ENCODE measurements at regions not wholly inside any gene's neighbourhood (a gene's known extent, or its start where the extent isn't known, plus 50 kb on each side); places are given as distances from the start of the nearest gene placed in this dataset.
"Not testable (repeated sequence)": the region's sequence is repeated elsewhere in the genome, so short reads cannot be mapped to it uniquely, and the experiment has no call there.

DNA sequence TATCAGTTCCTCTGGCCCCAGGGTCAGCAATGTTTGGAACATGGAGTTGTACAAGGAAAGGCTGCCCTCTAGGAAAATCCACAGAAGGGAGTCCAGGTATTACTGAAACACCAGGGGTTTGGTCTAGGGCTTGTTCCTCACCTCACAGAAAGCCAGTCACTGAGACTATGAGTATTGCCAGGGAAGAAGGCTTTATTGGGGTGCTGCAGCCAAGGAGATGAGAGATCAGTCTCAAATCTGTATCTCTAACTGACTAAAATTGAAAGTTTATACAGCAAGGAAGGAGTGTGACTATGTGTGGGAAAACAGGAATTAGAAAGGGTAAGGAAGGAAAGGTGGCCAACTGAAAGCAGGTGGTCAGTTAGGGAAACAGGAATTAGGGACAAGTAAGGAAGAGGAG, 172.3 kb downstream of the LYPLAL1 start:
- no peak for DNase-seq

DNA sequence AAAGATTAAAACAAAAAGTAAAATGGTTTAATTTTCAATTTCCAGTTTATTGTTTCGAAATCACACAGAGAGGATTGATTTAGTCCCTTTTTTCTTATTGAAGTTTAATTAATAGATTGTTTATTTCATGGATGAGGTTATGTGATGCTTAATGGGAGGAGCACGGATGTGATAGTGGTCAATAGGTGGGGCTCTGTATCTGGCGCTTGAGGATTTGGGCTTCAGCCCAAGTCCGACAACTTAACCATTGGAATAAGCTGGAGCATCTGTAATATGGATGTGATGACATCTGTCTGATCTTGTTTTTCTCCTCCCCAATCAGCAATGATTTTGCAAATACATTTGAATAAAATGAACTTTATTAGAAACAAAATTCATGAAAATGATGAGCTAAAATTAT, 169.2 kb downstream of the LYPLAL1 start:
- no peak for DNase-seq

DNA sequence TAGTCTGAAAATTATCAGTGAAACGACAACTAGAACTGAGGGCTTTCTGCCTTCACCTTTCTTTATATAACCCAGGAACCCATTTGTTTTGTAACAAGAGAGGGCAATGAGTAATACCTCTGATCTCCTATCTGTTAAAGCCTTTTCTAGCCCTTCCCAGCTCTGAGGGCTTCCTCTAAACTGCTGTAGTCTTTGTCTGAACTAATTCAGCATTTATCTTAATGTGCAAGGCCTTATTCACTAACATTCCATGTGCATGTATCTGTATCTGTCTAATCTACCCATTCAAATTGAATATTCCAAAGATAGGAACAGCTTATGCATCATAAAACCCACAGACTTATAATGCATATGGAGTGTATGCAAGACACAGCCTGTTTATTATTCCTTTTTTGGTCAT, 167.1 kb downstream of the LYPLAL1 start:
- no peak for DNase-seq

DNA sequence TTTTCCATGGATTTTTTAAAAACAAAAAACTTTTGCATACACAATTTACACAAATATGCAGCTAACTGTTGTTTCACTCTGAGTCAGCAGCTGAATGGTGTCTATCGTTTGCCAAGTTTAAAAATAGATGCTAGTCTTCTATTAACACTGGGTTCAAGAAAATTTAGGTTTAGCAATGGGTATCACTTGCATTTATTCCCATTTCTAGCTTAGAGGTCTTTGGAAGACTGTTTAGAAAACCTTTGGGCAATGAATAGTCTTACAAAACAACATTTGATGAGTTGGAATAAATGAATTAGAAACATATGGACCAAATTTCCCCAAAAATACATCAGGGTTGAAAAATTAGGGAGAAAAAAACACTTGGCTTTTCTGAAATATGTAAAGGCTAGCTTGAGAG, 165.8 kb downstream of the LYPLAL1 start:
- no peak for DNase-seq

DNA sequence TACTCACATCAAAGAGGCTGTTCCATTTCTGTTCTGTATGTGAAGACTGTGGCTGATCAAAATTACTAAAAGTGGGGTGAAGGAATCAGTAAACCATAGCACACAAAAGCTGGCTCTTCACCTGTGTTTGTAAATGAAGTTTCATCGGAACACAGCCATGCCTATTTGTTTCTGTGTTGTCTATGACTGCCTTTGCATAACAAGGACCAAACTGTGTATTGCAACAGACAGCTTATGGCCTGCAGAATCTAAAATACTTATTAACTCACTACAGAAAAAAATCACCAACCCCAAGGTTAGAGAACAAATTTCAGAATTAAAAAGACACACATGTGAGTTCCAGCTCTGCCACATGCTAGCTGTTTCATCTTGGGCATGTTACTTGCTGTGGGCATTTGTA, 163.9 kb downstream of the LYPLAL1 start:
- DNase-seq, result no peak

DNA sequence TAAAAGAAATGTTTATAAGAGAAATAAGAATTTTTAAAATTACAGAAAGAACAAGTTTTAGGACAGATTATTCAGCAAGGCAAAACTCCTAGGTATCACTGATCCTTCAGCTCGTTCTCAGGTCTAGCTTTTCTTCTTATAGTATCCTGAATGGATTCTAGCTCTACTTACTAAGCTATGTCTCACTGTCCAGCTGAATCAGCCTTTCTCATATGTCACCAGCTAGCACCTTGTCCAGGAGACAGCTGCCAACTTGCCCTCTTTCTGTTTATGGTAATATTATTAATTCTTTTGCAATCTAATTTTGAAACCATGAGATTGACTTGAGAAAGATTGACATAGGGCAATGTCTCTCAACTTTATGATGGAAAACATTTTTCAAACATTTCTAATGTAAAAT, 159.9 kb downstream of the LYPLAL1 start:
- no peak for DNase-seq

DNA sequence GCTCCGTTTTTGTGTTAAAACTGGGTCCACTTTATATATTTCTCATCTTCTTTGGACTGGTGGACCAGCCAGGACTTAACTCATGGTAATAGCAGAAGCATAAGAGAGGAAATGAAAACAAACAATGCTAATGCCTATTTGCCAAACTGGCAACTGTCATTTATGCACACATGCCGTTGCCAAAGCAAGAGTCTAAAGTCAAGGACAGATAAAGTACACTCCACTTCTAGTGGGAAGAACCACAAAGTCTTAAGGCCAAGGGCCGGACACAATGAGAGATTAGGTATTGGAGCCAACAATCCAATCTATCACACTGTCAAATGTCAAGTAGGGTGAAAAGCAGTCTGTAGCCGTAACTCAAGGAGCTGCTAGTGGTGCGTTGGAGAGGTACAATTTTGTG, 157.7 kb downstream of the LYPLAL1 start:
- DNase-seq, result no peak

DNA sequence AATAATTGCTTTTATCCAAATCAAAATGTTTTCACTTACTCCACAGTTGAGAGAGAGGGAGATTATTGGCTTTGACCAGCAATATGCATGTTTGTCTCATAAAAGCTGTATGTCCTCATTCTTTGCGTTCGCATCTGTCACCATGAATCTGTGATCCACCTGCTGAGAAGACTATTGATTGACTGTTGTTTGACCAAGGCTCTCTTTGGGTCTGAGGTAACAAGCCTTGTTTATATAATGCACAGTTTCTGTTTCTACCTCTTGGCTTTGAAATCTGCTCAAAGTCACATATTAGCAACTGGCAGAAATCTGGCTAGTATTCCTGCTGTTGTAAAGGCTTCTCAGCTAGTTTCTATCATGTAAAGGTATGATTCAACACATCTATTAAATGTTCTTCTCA, 157.0 kb downstream of the LYPLAL1 start:
- no peak for DNase-seq

DNA sequence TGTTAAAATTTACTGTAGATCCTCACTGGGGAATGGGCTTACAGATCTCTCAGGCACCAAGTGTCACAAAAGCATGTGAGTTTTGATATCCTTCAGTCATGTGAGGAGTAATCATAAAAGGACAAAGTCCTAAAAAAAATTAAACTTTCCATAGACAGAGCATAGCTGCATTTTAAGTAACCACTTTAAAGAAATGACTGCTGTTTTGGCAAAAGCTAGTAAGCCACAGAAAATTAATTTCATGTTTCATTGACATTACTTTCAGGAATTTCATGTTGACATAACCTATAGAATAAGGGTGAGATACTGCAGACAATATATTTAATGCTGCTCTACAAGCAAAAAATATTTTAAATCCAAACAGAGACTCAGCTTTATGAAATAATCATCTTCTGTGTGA, 156.3 kb downstream of the LYPLAL1 start:
- DNase-seq, result no peak

DNA sequence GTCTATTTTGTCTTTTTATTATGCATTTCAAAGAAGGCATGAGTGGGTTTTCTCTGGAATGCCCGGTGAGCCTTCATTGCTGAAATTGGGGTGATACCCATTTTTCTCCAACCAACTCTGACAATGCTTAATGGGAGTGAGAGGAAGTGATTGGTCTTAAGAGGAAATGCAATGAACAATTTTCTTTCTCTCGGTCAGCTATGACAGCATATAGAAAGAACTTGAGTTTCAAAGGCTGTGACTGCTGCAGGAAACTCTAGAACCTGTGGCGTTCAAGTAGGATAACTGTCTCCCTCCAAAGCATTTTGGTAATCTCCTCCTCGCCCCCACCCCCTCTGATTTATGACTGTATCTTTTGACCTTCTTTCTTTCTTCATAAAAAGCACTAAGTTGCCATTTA, 155.9 kb downstream of the LYPLAL1 start:
- no peak for DNase-seq

DNA sequence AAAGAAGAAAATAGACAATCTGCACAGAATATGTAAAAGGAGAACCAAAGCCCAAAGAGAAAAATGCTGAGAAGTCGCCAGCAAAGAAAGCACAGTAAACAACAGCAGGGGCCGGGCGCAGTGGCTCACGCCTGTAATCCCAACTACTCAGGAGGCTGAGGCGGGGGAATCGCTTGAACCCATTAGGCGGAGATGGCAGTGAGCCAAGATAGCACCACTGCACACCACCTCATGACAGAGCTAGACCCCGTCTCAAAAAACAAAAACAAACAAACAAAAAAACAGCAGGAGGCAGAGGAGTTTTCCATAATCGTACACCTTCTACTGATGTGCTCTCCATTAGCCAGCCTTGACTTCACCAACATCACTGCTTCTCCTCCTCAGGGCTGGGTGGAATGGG, 153.2 kb downstream of the LYPLAL1 start:
- DNase-seq, result no peak

DNA sequence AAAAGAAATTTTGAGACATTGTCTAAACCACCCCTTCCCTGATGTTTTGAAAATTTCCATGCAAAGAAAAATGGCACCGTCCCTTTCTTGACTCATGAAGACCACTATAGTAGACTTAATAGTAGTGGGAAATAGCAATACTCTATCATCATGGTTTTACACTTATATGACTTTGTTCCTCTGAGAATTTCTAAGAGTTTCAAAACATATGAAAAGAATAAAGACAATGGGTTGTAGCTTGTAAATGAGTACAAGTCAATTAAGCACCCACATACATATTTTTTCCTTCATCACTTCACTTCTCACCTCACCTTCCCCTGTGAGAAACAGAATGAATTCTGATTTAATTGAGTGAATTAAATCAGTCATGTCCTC, 151.7 kb downstream of the LYPLAL1 start:
- no peak for DNase-seq

DNA sequence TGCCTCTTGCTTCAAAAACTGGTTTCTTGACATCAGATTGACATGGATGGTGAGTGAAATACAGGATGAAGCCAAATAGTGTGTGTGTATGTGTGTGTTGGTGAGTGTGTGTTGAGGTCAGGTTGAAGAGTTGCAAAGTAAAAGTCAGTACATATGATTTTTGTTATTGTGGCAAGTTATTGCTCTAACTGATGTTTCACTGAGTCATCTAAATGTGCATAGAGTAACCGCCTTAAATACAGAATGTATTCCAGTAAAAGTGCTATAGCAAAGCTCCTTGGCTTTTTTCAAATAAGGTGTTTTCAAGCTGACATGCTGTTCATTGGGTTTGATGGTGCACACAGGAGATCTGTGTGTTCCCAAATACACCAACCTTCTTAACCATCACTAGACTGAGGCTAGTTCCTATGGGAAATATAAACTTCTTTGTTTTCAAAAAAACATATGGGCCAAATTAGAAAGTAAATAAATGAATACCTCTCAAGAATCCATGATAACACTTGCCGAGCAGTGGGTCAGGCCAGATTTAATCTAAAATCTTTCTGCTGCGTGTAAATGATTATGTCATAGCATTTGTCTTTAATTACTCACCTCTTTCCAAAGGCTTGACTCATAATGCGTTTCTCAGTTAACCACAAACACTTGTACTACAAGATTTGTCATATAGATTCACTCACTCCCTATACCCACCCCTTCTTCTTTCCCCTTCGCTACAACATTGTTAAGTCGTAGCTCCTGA, 151.1 kb downstream of the LYPLAL1 start:
- DNase-seq, result no peak

DNA sequence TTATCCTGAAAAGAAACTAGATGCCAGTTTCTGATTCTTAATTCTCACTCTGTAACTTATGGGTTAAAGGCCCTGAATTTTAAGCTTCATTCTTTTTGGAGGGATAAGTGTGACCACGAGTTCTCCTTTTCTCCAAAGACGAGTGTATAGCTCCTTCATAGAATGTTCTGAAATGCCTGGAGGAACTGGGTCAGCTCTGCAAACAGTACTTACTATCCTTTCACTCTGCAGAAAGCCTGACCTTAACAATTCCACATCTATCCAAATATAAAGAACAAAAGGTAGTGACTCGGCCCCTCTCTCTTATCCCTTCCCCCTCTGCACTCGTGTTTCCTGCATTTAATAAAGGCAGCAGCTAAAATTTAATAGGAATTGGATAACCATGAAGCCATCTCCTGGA, 150.5 kb downstream of the LYPLAL1 start:
- no peak for DNase-seq

DNA sequence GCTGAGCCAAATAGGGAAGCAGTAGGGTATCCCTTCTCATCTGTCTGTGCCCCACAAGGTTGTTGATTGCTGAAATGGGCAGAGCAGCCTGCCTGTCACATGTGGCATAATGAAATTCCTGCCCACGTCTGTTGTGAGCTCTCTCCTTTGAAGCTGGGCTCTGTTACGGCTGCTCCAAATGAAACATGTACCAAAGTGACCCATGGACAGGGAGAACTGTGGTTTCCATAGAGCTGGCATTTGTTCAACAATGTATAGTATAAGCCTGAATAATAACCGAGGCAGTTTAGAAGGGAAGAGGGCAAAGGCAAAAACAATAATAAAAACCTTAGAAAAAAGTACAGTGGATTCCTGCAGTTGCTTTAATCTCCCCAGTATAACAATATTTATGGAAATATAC, 149.7 kb downstream of the LYPLAL1 start:
- no peak for DNase-seq

DNA sequence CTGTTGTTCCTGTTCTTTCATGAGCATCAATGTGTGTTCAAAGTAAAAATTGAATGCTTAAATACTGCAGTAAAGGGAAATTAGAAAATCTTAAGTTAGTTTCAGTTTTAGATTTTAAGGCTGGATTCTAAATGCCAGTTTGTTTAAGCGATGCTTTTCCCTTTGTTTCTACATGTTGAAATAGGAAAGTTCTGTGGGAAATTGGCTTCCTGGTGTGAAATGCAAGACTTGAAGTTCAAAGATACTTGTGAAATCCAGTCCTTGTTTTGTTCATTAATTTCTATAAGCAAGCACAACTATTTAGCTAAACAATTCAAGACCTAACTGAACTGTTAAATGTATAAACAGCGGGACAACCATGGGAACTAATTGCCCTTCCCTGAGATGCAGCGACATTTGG, 149.1 kb downstream of the LYPLAL1 start:
- DNase-seq, result no peak

DNA sequence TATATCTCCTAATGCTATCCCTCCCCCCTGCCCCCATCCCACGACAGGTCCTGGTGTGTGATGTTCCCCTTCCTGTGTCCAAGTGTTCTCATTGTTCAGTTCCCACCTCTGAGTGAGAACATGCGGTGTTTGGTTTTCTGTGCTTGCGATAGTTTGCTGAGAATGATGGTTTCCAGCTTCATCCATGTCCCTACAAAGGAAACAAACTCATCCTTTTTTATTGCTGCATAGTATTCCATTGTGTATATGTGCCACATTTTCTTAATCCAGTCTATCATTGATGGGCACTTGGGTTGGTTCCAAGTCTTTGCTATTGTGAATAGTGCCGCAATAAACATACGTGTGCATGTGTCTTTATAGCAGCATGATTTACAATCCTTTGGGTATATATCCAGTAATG, 146.9 kb downstream of the LYPLAL1 start:
- not testable (repeated sequence) for DNase-seq

DNA sequence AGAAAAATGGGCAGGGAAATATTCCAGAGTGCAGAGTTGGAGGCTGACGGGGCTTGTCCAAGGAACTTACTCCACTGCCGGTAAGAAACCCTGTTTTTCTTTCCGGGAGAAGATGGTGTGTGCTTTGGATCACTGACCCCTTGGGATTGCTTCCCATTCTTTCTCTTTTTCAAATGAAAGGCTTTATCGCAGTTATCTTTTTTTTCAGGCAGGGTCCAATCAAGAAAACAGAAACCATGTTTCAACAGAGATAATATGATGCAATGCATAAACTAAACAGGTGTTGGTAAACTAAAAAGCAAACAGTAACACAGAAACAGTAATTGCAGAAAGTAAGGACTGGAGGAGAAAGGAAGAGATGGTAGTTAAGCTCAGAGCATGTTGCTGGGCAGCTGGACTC, 145.1 kb downstream of the LYPLAL1 start:
- DNase-seq, result no peak

DNA sequence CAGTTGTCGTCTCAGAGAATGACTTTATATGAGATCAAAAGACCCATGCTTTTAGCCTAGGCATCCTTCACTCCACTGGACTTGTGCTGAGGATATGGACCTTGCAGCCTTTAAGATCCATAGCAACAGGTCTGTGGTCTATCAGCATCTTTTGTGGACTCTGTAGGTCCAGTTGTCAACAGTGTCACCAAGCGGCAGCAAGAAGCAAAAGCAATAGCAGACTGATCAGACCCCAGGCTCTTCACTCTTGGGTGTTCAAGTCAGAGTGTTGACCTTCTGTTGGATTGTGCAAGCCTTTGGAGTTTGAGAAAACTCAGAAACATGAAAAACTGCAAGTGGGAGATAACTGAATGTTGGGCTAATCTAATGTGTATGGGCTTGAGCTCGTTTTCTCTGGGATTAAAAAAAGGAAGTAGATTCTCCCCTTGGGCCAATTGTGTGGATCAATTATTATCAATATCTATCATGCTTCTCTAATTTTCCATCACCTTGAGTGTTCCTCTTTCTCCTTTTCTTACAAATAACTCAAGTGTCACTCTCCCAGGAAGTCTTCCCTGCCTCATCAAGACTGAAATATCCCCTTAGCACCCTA, 144.2 kb downstream of the LYPLAL1 start:
- no peak for DNase-seq

DNA sequence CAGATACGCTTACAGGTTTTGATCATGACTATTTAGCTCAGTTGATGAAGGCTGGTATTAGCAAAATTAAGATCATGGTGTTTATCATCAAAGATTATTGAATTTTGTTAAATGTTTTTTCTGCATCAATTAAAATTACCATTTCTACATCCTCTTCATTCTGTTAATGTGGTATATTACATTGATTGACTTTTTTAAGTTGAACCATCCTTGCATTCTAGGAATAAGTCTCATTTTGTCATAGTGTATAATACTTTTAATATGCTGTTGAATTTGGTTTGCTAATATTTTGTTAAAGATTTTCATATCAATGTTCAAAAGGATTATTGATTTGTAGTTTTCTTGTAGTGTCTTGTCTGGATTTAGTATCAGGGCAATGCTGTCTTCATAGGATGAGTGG, 142.4 kb downstream of the LYPLAL1 start:
- no peak for DNase-seq

DNA sequence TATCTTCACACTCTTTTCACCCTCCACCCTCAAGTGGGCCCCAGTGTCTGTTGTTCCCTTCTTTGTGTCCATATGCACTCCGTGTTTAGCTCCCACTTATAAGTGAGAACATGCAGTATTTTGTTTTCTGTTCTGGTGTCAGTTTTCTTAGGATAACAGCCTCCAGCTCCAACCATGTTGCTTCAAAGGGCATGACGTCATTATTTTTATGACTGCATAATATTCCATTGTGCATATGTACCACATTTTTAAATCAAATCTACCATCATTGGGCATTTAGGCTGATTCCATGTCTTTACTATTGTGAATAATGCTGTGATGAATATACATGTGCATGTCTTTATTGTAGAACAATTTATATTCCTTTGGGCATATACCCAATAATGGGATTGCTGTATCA, 140.3 kb downstream of the LYPLAL1 start:
- DNase-seq, result no peak

DNA sequence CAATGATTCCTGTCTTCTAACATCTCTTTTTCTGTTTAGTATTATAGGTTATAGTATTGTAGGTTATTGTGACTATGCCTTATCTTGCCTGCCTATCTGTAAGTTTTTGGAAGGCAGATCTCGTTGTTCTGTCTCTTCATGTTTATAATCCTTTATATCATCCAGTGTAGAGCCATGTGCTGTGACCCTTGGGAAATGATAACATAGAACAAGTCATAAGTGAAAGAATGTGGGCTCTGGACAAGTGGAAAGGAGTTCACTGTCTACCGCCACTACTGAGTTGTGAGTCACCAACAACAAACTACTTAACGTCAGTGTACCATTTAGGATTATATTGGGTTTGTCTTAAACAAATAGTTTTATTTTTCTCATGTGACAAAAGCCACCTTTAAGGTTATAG, 139.3 kb downstream of the LYPLAL1 start:
- no peak for DNase-seq

DNA sequence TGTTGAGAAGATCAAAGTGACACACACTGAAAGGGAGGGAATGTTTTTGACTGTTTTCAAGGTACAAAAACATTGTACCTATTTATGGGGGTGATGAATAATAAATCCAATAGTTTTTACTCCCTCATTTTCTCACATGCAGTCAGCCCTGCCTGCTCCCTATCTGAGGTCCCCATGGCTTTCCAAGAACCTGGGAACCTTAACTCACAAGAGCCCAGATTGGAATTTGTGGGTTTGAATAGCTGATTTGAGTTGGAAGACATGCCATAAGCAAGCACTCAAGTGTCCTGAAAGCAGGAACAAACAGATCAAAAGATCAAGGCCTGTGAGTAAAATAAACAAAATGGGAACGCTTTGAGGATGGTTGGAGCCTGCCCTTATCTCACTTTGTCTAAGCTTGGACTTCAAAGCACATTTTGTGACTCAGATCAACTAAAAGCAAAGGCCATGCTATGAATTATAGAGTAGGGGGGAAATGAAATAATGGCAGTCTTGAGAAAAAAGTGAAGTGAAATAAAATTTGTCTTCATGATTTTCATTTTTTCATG, 136.6 kb downstream of the LYPLAL1 start:
- no peak for DNase-seq

DNA sequence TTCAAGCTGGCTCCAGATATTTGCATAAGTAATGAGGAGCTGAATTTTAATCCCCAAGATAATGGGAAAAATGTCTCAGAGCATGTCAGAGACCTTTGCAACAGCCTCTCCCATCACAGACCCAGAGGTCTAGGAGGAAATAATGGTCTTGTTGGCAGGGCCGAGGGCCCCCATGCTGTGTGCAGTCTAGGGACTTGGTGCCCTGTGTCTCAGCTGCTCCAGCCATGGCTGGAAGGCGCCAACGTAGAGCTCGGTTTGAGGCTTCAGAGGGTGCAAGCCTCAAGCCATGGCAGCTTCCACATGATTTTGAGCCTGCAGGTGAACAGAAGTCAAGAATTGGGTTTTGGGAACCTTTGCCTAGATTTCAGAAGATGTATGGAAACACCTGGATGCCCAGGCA, 134.7 kb downstream of the LYPLAL1 start:
- no peak for DNase-seq
